GM18870 (cell line): ENCODE measurements at regions not wholly inside any gene's neighbourhood (a gene's known extent, or its start where the extent isn't known, plus 50 kb on each side); places are given as distances from the start of the nearest gene placed in this dataset.

ENCODE experiments used
- ATAC-seq: cut with Tn5 transposase; IDR thresholded peaks from one replicate; pipeline ENCODE4 v1.9.1; 2021; ENCODE audit warnings: moderate library complexity; ENCODE audit not compliant: unreplicated experiment

DNA sequence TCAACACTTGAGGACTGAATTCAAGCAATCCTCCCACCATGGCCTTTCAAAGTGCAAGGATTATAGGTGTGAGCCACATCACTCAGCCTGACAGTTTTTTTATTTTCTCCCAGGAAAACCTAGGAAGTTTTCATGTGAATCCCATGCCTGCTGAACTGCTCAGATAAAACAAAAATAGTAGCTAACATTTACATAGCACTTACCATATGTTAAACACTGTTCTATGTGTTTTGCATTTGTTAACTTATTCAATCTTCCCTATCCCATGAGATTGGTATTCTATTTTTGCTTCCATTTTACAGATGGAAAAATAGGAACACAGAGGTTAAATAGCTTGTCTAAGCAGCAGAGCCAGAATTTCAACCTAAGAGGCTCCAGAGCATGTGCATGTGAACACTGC, 157.4 kb upstream of the KCTD1 start:
- no peak for ATAC-seq

DNA sequence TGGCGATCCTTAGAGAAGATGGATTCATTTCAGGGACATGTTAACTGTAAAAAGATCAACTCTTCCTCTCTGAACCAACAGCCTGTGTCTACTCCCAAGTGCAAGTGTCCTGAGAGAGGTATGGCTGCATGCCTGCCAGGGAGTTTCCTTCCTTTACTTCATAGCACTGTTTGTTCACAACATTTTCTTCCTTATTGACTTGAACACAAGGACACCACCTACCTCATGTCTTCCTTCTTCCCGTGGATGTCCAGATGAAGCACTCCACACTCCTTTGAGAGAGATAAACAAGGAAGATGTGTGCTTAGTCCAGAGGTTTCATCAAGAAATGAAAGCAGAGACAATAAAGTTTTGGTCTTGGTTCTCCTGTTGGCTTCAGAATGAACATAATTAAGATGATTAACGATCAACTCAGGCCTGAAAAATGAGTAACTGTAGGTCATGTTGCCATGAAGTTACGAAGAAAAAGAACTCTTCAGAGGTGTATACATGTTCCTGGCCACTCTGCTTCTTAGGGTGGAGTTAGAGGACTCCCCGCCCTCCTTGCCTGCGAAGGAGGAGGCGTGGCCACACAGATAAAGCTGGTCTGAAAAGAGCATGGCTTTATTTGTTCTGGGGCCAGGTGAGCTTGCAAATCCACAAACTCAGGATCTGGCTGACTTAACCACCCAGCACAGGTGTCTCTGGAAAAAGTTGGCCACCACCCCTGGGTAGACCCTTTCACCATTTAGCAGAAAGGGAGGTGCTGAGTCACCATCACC, 155.0 kb upstream of the KCTD1 start:
- ATAC-seq, result no peak

DNA sequence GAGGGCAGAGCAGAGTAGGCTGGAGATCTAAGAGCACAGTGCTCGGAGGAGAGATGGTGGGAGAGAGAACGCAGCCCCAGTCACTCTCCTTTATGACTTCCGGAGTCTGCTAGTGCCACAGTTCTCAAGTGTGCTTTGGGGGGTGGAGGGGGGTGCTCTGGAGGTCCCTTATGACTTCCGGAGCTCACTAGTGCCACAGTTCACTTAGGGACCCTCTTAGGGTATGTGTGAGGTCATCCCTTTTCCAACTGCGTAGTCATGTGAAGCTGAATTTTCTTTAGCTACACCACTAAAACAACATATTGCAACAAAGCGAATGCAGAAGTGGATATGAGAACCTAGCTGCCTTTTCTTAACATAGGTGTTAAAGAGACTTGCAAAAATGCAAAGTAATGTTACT, 153.7 kb upstream of the KCTD1 start:
- no peak for ATAC-seq

DNA sequence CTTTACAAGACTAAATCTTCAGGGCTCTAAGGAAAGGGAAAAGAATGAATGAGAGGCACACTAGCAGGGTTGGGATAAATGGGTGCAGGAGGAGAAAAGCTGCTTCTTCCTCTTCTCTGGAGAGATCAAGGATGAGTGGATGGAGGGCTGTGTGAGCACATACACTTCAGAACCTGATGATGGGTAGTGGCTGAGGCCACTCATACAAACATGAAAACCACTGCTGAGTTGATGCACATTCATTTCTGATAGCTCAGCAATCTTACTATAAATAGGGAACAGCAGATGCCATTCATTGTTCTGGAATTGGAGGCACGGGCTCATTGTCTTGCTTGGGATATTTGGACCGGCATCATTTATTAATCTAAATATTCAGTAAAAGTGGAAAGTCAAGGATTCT, 152.4 kb upstream of the KCTD1 start:
- no peak for ATAC-seq

DNA sequence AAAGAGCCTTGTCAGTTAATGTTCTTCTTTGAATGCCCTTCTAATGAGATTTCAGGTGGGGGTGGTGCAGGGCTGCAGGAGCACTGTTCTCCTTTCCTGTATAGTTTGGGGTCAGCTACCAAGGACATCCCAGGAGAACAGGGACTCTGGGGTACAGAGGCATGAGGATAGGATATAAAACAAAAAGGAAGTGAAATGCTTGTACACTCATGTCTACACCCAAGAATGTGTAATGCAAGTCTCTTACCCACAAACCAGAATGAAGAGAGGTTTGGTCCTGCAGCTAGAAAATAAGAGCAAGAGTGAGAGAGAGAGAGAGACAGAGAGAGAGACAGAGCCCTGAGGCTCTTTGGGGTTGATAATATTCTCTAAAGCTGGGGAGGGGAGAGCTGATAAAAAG, 151.8 kb upstream of the KCTD1 start:
- no peak for ATAC-seq

DNA sequence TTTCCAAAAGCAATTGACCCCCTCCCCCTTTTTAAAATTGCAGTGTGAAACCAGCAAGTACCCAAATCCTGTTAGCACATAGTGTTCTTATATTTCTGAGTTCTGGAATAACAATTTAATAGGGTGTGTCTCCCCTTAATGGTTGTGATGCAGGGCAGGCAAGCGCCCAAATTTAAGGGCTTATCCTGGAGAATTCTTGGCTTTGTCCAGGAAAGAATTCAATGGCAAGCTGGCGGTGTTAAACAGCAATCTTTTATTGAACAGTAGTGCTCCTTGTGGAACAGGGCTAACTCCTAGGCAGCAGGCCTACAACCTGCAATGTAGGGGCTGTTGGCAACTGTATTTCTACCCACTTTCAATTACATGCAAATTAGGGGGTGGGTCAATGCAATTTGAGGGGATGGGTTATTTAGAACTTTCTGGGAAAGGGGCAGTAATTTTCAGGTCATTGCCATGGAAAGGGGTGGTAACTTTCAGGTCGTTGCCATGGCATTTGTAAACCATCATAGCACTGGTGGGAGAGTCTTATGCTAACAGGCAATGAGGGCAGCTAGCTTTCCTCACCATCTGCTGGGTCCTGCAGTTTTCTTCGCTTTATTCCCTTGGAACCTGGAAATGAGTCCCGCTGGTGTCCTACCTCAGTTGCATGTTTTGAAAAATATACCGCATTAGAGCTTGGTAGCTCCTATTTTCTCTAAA, 149.0 kb upstream of the KCTD1 start:
- ATAC-seq, result no peak

DNA sequence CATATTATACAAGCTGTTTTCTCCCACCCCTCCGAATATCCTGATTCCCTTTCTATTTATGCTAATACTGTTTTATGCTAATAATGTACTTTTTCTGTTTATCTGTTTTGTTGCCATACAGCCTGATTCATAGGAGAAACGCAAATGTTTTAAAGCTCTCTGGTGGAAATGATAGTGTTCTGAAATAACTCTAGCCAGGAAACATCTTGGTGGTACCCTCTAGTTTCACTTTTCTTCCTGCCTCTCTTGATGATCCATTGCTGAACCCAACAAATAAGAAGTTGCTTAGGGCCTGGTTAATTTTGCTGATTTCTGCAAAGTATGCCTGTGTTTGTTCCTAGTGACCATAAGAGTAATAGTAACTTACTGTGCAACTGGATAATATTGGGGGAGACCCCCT, 148.4 kb upstream of the KCTD1 start:
- ATAC-seq, result no peak

DNA sequence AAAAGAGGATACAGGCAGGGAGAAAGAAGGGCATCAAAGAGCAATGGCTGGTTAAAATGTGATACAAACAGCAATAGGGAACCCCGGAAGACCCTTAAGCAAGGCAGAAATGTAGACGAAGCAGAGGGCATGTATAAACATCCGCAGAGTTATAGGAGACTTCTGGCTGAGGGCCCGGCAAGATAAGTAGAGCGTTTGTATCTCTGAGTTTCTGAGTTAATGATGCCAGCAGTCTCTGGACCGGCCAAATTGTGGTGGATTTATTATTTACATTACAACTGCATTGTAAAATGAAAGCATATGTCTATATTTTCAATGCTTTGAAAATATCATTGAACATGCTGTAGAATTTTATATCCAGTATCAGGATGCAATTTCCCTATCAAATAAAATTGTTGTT, 148.0 kb upstream of the KCTD1 start:
- ATAC-seq, result no peak

DNA sequence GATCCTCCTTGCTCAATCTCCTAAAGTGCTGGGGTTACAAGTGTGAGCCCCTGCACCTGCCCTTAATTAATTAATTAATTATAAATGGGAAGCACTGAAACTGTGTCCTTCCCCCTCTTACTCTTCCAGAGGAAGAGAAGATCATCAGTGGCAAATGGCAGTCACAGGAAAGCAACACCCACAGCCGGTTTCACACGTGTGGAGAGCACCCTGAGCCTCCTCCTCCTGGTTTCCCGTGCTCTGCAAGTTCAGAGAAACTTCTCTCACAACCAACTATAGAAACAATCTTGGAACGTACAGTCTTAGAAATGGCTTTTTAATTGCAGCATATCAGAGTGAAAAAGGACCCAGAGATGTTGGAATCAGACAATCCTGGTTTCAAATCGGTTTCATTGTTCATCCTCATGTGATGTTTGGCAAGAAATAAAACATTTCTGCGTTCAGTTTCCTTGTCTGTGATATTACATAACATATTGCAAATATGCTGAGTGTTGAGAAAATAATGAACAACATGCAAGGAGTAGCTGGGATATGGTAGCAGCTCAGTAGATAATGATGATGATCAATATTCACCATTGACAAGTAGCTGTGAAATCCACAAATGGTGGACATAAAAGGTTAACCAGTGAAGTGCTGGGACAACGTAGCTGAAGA, 141.0 kb upstream of the KCTD1 start:
- ATAC-seq, result no peak

DNA sequence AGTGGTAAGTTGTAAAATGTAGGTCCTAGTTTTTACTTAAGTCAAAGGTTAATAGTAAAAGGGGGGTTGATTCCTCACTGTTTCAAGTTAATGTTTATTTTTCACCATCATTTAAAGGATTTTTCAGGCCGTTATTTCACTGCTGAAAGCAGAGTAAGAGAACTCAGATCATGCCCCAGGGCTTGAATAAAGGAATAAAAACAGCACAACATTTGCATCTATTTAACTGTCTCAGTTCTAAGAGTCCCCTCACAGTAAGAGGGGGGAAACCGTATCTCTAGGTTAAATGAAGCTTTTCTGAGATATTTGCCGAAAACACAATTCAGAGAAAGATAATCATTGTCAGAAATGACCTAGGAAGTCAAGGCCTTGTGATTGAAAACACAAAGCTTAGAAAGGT, 138.2 kb upstream of the KCTD1 start:
- ATAC-seq, result no peak

DNA sequence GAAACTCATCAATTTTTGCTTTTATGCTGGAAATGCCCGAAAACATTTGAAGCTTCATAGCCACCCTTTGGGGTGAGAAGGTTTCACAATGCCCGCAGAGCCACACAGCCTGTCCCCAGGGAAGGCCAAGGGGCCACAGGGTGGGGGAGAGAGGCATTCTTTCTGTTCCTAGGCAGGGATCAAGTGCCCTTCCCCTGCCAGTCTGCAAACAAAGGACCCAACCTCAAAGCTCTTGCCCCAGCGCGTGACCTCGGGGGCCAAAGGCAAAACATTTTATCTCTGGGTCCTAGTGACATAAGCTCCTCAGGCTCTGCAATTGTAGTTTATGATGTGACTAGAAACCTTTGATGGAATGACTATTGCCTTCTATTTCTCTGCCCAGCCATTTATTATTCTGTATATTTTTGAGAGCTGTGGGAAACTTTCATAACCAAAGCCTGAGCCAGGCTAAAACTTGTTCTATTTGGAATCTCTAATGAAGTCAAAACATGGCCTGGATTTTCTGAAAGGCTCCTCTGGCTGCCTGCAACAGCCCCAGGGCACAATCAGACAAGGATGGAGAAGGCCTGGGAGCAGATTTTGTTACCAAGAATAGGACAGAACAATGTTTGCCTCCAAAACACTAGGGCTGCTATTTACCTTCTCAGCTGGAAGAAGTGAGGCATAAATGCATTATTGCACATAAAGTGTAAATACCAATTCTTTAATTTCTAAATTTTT, 137.2 kb upstream of the KCTD1 start:
- ATAC-seq, result no peak

DNA sequence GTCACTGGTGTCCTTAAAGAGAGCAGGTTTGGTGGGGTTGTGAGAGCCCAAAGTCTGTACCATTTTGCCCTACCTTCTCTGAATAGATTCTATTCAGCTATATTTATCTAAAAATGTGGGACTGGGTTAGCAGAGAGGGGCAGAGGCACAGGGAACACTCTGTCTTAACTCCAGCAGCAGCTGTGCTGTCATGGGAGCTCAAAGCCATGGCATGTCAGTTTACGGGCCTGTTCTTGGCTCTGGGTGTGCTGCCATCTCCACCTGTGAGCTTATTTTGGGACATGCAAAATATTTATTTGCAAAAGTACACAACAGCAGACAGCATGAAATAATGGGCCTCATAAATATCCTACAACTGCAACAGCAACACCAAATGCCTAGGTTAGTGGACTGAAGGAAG, 129.6 kb upstream of the KCTD1 start:
- no peak for ATAC-seq

DNA sequence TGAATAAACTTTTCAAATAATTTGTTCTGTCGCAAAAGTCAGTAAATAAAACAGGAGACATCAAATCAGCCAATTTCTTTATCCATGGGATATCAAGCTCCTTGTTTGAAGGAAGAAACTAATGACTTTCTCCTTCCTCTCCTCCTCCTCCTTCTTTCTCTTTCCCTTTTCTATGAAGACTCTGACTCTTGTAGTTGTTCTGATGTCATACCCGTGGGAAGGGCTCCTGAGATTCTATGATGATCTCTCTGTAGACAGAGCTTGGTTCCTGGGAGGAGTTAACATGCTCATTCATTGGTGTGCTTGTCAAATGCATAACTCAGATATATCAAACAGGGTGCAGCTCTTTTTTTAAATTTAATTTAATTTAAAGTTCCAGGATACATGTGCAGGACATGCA, 118.7 kb upstream of the KCTD1 start:
- no peak for ATAC-seq

DNA sequence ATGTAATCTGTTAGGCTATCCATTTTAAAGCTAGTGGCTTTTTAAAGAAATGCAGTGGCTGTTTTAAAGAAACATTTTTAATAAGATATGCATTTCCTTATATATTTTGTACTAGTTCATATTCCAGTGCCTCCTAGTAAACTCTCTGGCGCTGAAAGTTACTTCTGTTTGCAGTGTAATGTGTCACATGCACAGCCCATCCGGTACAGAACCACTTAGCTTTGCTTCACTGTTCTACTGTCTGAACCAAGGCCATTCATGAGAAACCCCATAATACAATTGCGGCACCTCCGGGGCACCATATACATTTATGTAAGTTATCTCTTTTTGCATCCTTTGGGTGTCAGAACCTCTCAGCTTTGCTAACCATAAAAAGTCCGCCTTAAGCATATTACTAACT, 114.6 kb upstream of the KCTD1 start:
- ATAC-seq, result no peak

DNA sequence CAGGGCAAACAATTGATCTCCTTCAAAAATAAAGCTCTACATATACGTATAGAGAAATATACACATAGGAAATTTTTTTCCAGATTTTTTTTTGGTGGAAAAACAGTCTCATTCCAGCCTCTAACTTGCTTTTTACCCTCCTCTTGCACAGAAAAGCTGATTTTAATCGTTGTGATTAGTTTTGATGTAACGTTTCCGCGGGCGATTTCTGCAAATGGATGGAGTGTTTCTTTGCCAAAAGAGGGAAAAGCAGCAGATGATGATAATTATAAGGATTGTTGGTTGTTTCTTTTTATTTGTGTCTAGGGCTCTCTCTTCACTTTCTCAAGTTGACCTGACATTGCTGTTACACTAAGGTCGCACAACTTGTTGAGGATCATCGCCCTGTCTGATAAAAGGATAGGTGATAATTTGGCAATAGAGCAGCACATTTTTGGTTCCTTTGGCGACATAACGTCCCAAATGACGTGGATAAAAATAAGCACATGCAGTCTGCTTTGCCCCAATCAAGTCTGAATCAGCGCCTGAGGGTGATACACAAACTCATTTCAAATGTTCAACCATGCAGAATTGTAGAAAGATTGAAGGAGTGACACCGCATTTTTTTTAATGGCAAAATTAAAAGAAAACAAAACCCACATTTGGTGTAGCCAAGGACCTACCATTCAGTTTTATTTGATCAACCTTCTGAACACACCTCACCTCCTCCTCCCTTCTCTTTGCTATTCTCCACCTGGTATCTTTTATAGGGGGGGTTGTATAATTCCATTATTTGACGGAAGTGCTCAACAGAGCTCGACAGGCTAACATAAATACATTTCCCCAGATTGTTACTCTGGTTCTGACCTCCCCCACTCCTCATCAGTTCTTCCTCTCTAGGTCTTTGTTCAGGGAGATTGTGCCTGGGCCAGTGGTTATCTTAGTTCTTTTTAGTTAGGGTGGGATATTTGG, 109.6 kb upstream of the KCTD1 start:
- no peak for ATAC-seq

DNA sequence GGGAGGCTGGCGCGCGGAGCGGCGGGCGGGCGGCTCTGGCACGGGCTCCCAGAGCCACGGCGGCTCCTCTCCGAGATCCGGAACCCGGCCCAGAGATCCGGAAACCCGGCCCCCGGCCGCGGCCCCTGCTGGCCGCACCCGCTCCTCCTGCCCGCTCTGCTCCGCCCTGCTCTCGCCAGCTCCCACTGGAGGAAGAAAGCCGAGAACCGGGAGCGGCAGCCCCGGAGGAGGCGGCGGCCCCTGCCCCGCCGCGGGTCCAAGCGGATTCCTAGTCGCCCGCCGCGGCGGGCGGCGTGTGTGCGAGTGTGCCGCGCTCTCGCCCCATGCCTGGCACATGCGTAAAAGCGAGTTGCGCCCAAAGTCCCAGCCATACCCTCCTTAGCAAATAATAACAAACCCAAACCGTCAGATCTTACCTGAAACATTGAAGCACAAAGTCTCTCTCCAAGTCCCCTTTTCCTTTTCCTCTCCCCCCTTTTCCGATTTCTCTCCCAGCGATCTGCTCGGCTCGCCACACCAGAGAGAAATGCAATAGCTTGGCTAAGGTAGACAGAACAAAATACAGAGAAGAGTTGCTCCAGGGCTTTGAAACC, 108.7 kb upstream of the KCTD1 start:
- ATAC-seq, result no peak

DNA sequence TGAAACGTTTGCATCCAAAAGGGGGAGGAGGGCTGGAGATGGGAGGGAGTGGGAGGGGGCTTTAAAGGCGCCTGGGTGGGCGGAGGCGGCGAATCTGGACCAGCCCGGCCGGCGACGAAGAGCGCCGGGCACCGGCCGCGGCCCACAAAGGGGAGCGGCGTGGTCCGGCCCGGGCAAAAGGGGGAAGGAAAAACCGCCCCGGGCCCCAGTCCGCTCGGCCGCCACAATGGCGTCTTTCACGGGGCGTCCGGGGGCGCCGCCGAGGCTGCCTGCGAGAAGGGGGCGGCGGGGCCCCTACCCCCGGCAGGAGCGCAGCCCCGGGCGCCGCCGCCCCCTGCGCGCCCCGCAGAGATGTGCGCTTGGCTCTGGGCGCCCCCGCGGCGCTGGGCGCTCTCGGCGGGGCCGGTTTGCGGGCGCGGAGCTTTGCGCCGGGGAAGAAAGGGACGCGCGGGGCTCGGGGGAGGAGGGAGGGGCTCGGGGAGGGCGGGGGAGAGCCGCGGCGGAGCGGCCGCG, 108.1 kb upstream of the KCTD1 start:
- no peak for ATAC-seq

DNA sequence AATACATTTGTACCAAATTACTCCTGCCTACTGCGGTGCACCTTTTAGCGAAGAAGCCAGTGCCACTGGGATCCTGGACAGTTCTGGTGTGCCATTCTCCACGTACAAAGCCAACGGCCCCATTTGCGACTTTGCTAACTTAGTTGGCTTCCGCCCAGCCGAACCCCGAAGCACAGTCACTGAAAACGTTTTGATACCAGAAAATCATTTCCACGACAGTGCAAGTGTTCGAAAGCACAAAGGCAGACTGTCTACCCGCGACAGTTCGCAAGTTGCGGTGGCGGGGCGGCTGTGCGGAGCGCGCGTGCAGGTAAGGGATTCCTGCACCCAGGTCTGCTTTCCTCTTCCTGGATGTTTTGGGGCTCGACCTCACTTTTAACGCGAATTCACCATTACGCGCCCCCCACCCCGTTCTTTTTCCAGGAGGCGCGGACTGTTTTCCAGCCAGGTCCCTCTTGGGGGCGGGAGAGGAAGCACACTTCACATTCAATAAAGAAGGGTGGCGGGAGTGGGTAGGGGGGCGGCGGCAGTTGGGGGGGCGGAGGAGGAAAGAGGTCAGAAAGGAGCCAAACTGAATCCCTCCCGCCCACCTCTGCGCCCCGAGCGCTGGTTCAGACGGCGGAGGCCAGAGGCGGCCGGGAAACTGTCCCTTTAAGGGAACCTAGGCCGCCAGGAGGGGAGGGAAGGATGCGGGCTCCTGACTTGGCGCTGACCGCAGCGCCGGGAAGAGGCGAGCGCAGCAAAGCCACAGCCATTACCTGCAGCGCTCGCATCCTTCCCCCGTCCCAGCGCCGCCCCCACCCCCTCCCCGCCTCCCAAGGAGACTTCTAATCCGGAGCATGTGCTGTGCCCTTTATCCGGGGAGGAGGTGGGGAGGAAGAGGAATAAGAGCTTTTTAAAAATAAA, 107.4 kb upstream of the KCTD1 start:
- no peak for ATAC-seq
